Keratinocyte (primary cell): ENCODE measurements at regions not wholly inside any gene's neighbourhood (a gene's known extent, or its start where the extent isn't known, plus 50 kb on each side); places are given as distances from the start of the nearest gene placed in this dataset.

Source experiments
- DNase-seq: peaks from one replicate; pipeline ENCODE4 v3.0.0-alpha.2; 2011; ENCODE audit warnings: low read depth, missing footprints, low spot score
- FAIRE-seq: peaks from 2 replicates; lab custom pipeline; 2011; peaks lifted over from hg19 to GRCh38; lab: Jason Lieb, UNC
- H2AFZ ChIP-seq: 2 replicates; pipeline ENCODE4 v1.6.0; 2012; ENCODE audit warnings: low read length, control low read depth, inconsistent platforms; ENCODE audit not compliant: control insufficient read depth
- H3K27ac ChIP-seq: 2 replicates; pipeline ENCODE4 v1.5.1; 2011; ENCODE audit warnings: low read length; ENCODE audit not compliant: control insufficient read depth, insufficient read depth
- H3K27me3 ChIP-seq: 3 replicates; pipeline ENCODE4 v1.6.0; 2011; ENCODE audit warnings: low read length; ENCODE audit not compliant: control insufficient read depth, insufficient read depth; ENCODE audit errors: extremely low read depth
- H3K36me3 ChIP-seq, 2 experiments: 2 replicates in 1 of 2; 3 replicates in 1 of 2; pipeline ENCODE4 v1.5.1; 2011; ENCODE audit warnings: low read length in 2 of 2, mild to moderate bottlenecking in 1 of 2; ENCODE audit not compliant: control insufficient read depth in 2 of 2, insufficient read depth in 2 of 2; ENCODE audit errors: extremely low read depth in 1 of 2
- H3K4me1 ChIP-seq: 3 replicates; pipeline ENCODE4 v1.5.1; 2011; ENCODE audit warnings: low read length; ENCODE audit not compliant: control insufficient read depth, insufficient read depth; ENCODE audit errors: extremely low read depth
- H3K4me2 ChIP-seq: 3 replicates; pipeline ENCODE4 v1.6.0; 2011; ENCODE audit warnings: low read depth, low read length; ENCODE audit not compliant: control insufficient read depth, insufficient read depth; ENCODE audit errors: extremely low read depth
- H3K4me3 ChIP-seq, 3 experiments: fragments of 200-600 bp in 1 of 3; sonication (generic) in 1 of 3; 2 replicates in 2 of 3; 3 replicates in 1 of 3; pipeline ENCODE4 v1.5.1; 2011 to 2016; ENCODE audit warnings: low read length in 3 of 3, mild to moderate bottlenecking in 3 of 3, control low read depth in 2 of 3, inconsistent platforms in 1 of 3, low read depth in 1 of 3, mixed read lengths in 1 of 3, mixed run types in 1 of 3, moderate library complexity in 1 of 3; ENCODE audit not compliant: control insufficient read depth in 2 of 3, insufficient read depth in 2 of 3; ENCODE audit errors: extremely low read depth in 1 of 3
- H3K79me2 ChIP-seq: 2 replicates; pipeline ENCODE4 v1.6.0; 2012; ENCODE audit warnings: low read length; ENCODE audit not compliant: control insufficient read depth, insufficient read depth
- H3K9ac ChIP-seq: 3 replicates; pipeline ENCODE4 v1.6.0; 2011; ENCODE audit warnings: low read length; ENCODE audit not compliant: control insufficient read depth, insufficient read depth; ENCODE audit errors: extremely low read depth
- H3K9me1 ChIP-seq: 3 replicates; pipeline ENCODE4 v1.6.0; 2011; ENCODE audit warnings: low read length; ENCODE audit not compliant: control insufficient read depth, insufficient read depth; ENCODE audit errors: extremely low read depth
- H3K9me3 ChIP-seq: 2 replicates; pipeline ENCODE4 v1.5.1; 2012; ENCODE audit warnings: low read depth, low read length; ENCODE audit not compliant: control insufficient read depth
- H4K20me1 ChIP-seq: 3 replicates; pipeline ENCODE4 v1.6.0; 2011; ENCODE audit warnings: low read length; ENCODE audit not compliant: control insufficient read depth, insufficient read depth; ENCODE audit errors: extremely low read depth
- CTCF ChIP-seq, 3 experiments: IDR thresholded peaks in 1 of 3; conservative IDR thresholded peaks in 1 of 3; optimal IDR thresholded peaks in 1 of 3; 2 replicates in 2 of 3; 3 replicates in 1 of 3; pipeline versions ENCODE3 to v1.5.1; 2011; ENCODE audit warnings: low read length in 3 of 3, mild to moderate bottlenecking in 3 of 3, moderate library complexity in 2 of 3, control low read depth in 1 of 3, inconsistent platforms in 1 of 3; ENCODE audit not compliant: insufficient read depth in 2 of 3; ENCODE audit errors: extremely low read depth in 1 of 3
- EZH2 ChIP-seq: IDR thresholded peaks from one replicate; pipeline ENCODE4 v1.6.1; 2012; ENCODE audit warnings: inconsistent platforms, mild to moderate bottlenecking, low read length, moderate library complexity
- dilution Hi-C: fragments of 300-500 bp; cut with MboI; formaldehyde crosslinking; loops from one replicate; pipeline ENCODE4 v1.7.0; 2020; ENCODE audit warnings: low sequenced_read_pairs; ENCODE audit not compliant: extremely low pct_ligation_motif_present

- dilution Hi-C loops: no loop called here
- no peak for FAIRE-seq
- Histone ChIP-seq H3K79me2 (no peaks in the 10 kb centered on the region), H3K9ac (no peak overlapping the region), H4K20me1 (no peaks in the 10 kb centered on the region), H3K9me3 (no peaks in the 10 kb centered on the region), H3K27me3 (no peaks in the 10 kb centered on the region), H3K27ac (no peak overlapping the region), H2AFZ (no peak overlapping the region), H3K4me2 (no peak overlapping the region), H3K36me3 (no peaks in the 10 kb centered on the region), H3K4me3 (no peak overlapping the region), H3K9me1 (no peaks in the 10 kb centered on the region), H3K4me1 (no peaks in the 10 kb centered on the region)
- TF ChIP-seq CTCF (optimal IDR thresholded peaks at IDR 0.05 in 1 of 3, IDR thresholded peaks at IDR 0.05 in 1 of 3, conservative IDR thresholded peaks at IDR 0.05 in 1 of 3; ENCODE audit: extremely low read depth in 1 of 3, insufficient read depth in 2 of 3, low read length in 3 of 3) (no peak), EZH2 (no peak)
- DNase-seq: no peak
Observed at GRCh38 chr3:117080872-117081271, 371.3 kb downstream of the TUSC7 start.

- Histone ChIP-seq H3K4me2 (no peak overlapping the region), H3K4me1 (no peaks in the 10 kb centered on the region), H3K9ac (no peak overlapping the region), H3K4me3 (no peak overlapping the region), H2AFZ (no peak overlapping the region), H3K9me1 (no peaks in the 10 kb centered on the region), H3K27ac (no peak overlapping the region), H3K9me3 (no peaks in the 10 kb centered on the region), H4K20me1 (no peaks in the 10 kb centered on the region), H3K36me3 (no peaks in the 10 kb centered on the region), H3K27me3 (no peaks in the 10 kb centered on the region), H3K79me2 (no peaks in the 10 kb centered on the region)
- DNase-seq (no peak), FAIRE-seq (no peak)
- TF ChIP-seq CTCF (optimal IDR thresholded peaks at IDR 0.05 in 1 of 3, IDR thresholded peaks at IDR 0.05 in 1 of 3, conservative IDR thresholded peaks at IDR 0.05 in 1 of 3; ENCODE audit: extremely low read depth in 1 of 3, insufficient read depth in 2 of 3, low read length in 3 of 3) (no peak), EZH2 (no peak)
- dilution Hi-C loops: no loop called here
Observed at GRCh38 chr3:117084277-117084676, 374.7 kb downstream of the TUSC7 start.
